Liver (tissue), 8 donors: ENCODE measurements at regions not wholly inside any gene's neighbourhood (a gene's known extent, or its start where the extent isn't known, plus 50 kb on each side); places are given as distances from the start of the nearest gene placed in this dataset.

ENCODE experiments used
- DNase-seq: peaks from one replicate; pipeline ENCODE4 v3.0.0-alpha.2; 2017; ENCODE audit warnings: low spot score
- H3K27ac ChIP-seq, 2 donors: one replicate each; pipeline ENCODE4 v1.7.0; 2013; ENCODE audit warnings: inconsistent platforms in 2 of 2, low read length in 2 of 2, control low read depth in 1 of 2, low read depth in 1 of 2, mild to moderate bottlenecking in 1 of 2
- H3K27me3 ChIP-seq, 4 donors: one replicate each; pipeline versions ENCODE4 v1.6.1 to v1.7.0; 2013; ENCODE audit warnings: low read length in 3 of 4, inconsistent platforms in 1 of 4, mild to moderate bottlenecking in 1 of 4, moderate library complexity in 1 of 4; ENCODE audit not compliant: control insufficient read depth in 4 of 4, insufficient read depth in 4 of 4
- H3K36me3 ChIP-seq, 4 donors: one replicate each; pipeline versions ENCODE4 v1.6.1 to v1.7.0; 2013; ENCODE audit warnings: low read length in 3 of 4, mild to moderate bottlenecking in 3 of 4, low read depth in 1 of 4, moderate library complexity in 1 of 4; ENCODE audit not compliant: control insufficient read depth in 4 of 4, insufficient read depth in 3 of 4
- H3K4me1 ChIP-seq, 4 donors: one replicate each; pipeline versions ENCODE4 v1.6.1 to v1.7.0; 2013; ENCODE audit warnings: low read length in 3 of 4, mild to moderate bottlenecking in 3 of 4, moderate library complexity in 1 of 4; ENCODE audit not compliant: control insufficient read depth in 4 of 4, insufficient read depth in 4 of 4
- H3K4me3 ChIP-seq, 3 donors: one replicate each; pipeline versions ENCODE4 v1.6.1 to v1.7.0; 2013; ENCODE audit warnings: low read length in 3 of 3, control low read depth in 1 of 3, low read depth in 1 of 3, mild to moderate bottlenecking in 1 of 3
- H3K9ac ChIP-seq, 2 donors: one replicate each; pipeline ENCODE4 v1.7.0; 2013; ENCODE audit warnings: low read length in 2 of 2, mild to moderate bottlenecking in 2 of 2, moderate library complexity in 2 of 2, control low read depth in 1 of 2, low read depth in 1 of 2
- H3K9me3 ChIP-seq, 4 donors: one replicate each; pipeline versions ENCODE4 v1.6.1 to v1.7.0; 2013; ENCODE audit warnings: low read length in 3 of 4; ENCODE audit not compliant: control insufficient read depth in 4 of 4
- ATF3 ChIP-seq: IDR thresholded peaks from 2 replicates; pipeline ENCODE4 v1.6.1; 2016; ENCODE audit warnings: antibody characterized with exemption
- CTCF ChIP-seq: fragments of 150-350 bp; IDR thresholded peaks from 2 replicates; pipeline ENCODE4 v1.5.1; 2017; ENCODE audit warnings: improper control_type of control experiment, low read depth, low read length; ENCODE audit not compliant: missing input control
- FOXA1 ChIP-seq: IDR thresholded peaks from 2 replicates; pipeline ENCODE4 v1.6.1; 2016; ENCODE audit warnings: antibody characterized with exemption
- FOXA2 ChIP-seq: IDR thresholded peaks from 2 replicates; pipeline ENCODE4 v1.6.1; 2016; ENCODE audit warnings: antibody characterized with exemption
- GABPA ChIP-seq, 2 donors: IDR thresholded peaks in 1 of 2; conservative IDR thresholded peaks in 1 of 2; 2 replicates each; pipeline ENCODE4 v1.6.1; 2016; ENCODE audit warnings: antibody characterized with exemption in 2 of 2, mild to moderate bottlenecking in 1 of 2, moderate library complexity in 1 of 2
- HNF4A ChIP-seq, 2 donors: conservative IDR thresholded peaks; 2 replicates each; pipeline ENCODE4 v1.6.1; 2016; ENCODE audit warnings: antibody characterized with exemption in 2 of 2, mild to moderate bottlenecking in 2 of 2
- HNF4G ChIP-seq: IDR thresholded peaks from 2 replicates; pipeline ENCODE4 v1.6.1; 2016; ENCODE audit warnings: antibody characterized with exemption
- JUND ChIP-seq, 2 donors: IDR thresholded peaks; 2 replicates each; pipeline ENCODE4 v1.6.1; 2016; ENCODE audit warnings: antibody characterized with exemption in 2 of 2
- MAX ChIP-seq: IDR thresholded peaks from 2 replicates; pipeline ENCODE4 v1.6.1; 2016; ENCODE audit warnings: antibody characterized with exemption
- NR2F2 ChIP-seq: IDR thresholded peaks from 2 replicates; pipeline ENCODE4 v1.6.1; 2016; ENCODE audit warnings: antibody characterized with exemption
- RAD21 ChIP-seq, 2 donors: IDR thresholded peaks; 2 replicates each; pipeline ENCODE4 v1.6.1; 2016; ENCODE audit warnings: antibody characterized with exemption in 2 of 2, mild to moderate bottlenecking in 2 of 2
- REST ChIP-seq: IDR thresholded peaks from 2 replicates; pipeline ENCODE4 v1.6.1; 2016; ENCODE audit warnings: antibody characterized with exemption, mild to moderate bottlenecking
- RXRA ChIP-seq, 2 donors: IDR thresholded peaks; 2 replicates each; pipeline ENCODE4 v1.6.1; 2017 to 2018; ENCODE audit warnings: antibody characterized with exemption in 2 of 2, mild to moderate bottlenecking in 1 of 2
- SP1 ChIP-seq: IDR thresholded peaks from 2 replicates; pipeline ENCODE4 v1.6.1; 2018; ENCODE audit warnings: antibody characterized with exemption, mild to moderate bottlenecking
- TAF1 ChIP-seq: conservative IDR thresholded peaks from 2 replicates; pipeline ENCODE4 v1.6.1; 2016; ENCODE audit warnings: antibody characterized with exemption, mild to moderate bottlenecking
- YY1 ChIP-seq: IDR thresholded peaks from 2 replicates; pipeline ENCODE4 v1.6.1; 2016; ENCODE audit warnings: antibody characterized with exemption, mild to moderate bottlenecking
- ZBTB33 ChIP-seq: IDR thresholded peaks from 2 replicates; pipeline ENCODE4 v1.6.1; 2016; ENCODE audit warnings: antibody characterized with exemption
- WGBS: extraction: QIAGEN DNeasy Blood & Tissue Kit; methylation state at CpG from one replicate; pipeline ENCODE4 v1.1.7; 2013; 5-methylcytosine and 5-hydroxymethylcytosine counted together
- donor health status: healthy.
- donor health status: healthy.
- donor health status: healthy.
- donor health status: healthy.
- donor health status: healthy.

GRCh38 chr18:27731211-27731610, 445.7 kb downstream of the CDH2 start:
- Histone ChIP-seq H3K27ac (no peak overlapping the region), H3K9me3 (peaks cover 0 to 5% (median 1%) of the 10 kb centered on the region in 4 donors), H3K4me3 (no peak overlapping the region), H3K27me3 (no peaks in the 10 kb centered on the region), H3K9ac (no peak overlapping the region), H3K4me1 (no peaks in the 10 kb centered on the region), H3K36me3 (no peaks in the 10 kb centered on the region)
- no peak for DNase-seq
- WGBS, result 93% methylated on average over 3 of the region's 3 CpGs
- no peak for TF ChIP-seq TAF1
- no peak for TF ChIP-seq YY1
- TF ChIP-seq REST, result no peak
- TF ChIP-seq HNF4A (conservative IDR thresholded peaks at IDR 0.05), result no peak
- no peak for TF ChIP-seq CTCF
- TF ChIP-seq JUND (IDR thresholded peaks at IDR 0.05), result no peak
- no peak for TF ChIP-seq GABPA (IDR thresholded peaks at IDR 0.05 in 1 of 2, conservative IDR thresholded peaks at IDR 0.05 in 1 of 2)
- TF ChIP-seq SP1, result no peak
- TF ChIP-seq RXRA (IDR thresholded peaks at IDR 0.05), result no peak
- TF ChIP-seq FOXA2, result no peak
- TF ChIP-seq ZBTB33, result no peak
- TF ChIP-seq HNF4G, result no peak
- TF ChIP-seq RAD21 (IDR thresholded peaks at IDR 0.05), result no peak
- TF ChIP-seq ATF3, result no peak
- TF ChIP-seq FOXA1, result no peak

- Histone ChIP-seq H3K9me3 (peaks cover 0 to 5% (median 1%) of the 10 kb centered on the region in 4 donors), H3K27me3 (no peaks in the 10 kb centered on the region), H3K36me3 (no peaks in the 10 kb centered on the region), H3K27ac (no peak overlapping the region), H3K9ac (no peak overlapping the region), H3K4me3 (no peak overlapping the region), H3K4me1 (no peaks in the 10 kb centered on the region)
- DNase-seq, result no peak
- TF ChIP-seq RXRA (IDR thresholded peaks at IDR 0.05) (no peak), REST (no peak), HNF4G (no peak), FOXA2 (no peak), SP1 (no peak), TAF1 (no peak), HNF4A (conservative IDR thresholded peaks at IDR 0.05) (no peak), CTCF (no peak), MAX (no peak), RAD21 (IDR thresholded peaks at IDR 0.05) (no peak), NR2F2 (no peak), FOXA1 (no peak)
Observed at GRCh38 chr18:27728659-27729058, 448.3 kb downstream of the CDH2 start.
